ENCODE measurements at regions not wholly inside any gene's neighbourhood (a gene's known extent, or its start where the extent isn't known, plus 50 kb on each side); places are given as distances from the start of the nearest gene placed in this dataset.

- TF ChIP-seq CTCF (IDR thresholded peaks at IDR 0.05; ENCODE audit: low read depth, low read length): no peak
- TF ChIP-seq EZH2phosphoT487 (IDR thresholded peaks at IDR 0.05; ENCODE audit: low read depth): no peak
These were observed 261.1 kb downstream of the ANAPC1 start for GRCh38 chr2:111622859-111623258.

Measured in OCI-LY3 (cell line).